Body of pancreas (tissue), 4 donors: ENCODE measurements at regions not wholly inside any gene's neighbourhood (a gene's known extent, or its start where the extent isn't known, plus 50 kb on each side); places are given as distances from the start of the nearest gene placed in this dataset.

Experiments
- POLR2A ChIP-seq, 3 donors: fragments of 450-650 bp; IDR thresholded peaks; one replicate each; pipeline ENCODE4 v1.6.1; 2016; ENCODE audit warnings: antibody characterized with exemption in 3 of 3, mild to moderate bottlenecking in 2 of 3
- TF ChIP-seq, protein P1 (sequence below), 7 experiments: fragments of 450-650 bp in 4 of 7; fragments of 200-600 bp in 3 of 7; sonication (generic) in 3 of 7; IDR thresholded peaks; one replicate each; pipeline ENCODE4 v1.5.1; 2016 to 2019; ENCODE audit warnings: antibody characterized with exemption in 7 of 7

DNA sequence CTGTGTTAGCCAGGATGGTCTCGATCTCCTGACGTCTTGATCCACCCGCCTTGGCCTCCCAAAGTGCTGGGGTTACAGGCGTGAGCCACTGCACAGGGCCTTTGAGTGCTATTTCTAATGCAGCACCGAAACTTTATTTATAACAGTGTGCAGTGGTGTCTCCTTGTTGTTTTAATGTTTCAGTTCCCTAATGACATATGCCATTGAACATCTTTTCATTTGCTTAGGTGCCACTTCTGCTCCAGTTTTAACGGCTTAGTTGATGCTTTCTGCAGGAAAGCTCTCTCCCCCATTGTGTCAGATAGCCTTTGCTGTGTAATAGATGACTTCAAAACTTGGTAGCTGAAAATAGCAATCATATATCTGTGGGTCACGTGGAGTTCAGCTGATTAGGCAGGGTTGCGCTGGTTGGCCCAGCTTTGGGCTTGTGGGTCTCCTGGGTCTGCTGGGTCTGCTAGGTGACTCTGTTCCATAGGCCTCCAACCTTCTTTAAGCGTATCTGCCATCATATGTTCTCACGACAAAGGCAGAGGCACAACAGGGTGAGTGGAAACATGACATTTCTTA, 76.4 kb upstream of the SHISA3 start:
- TF ChIP-seq, protein P1, sequence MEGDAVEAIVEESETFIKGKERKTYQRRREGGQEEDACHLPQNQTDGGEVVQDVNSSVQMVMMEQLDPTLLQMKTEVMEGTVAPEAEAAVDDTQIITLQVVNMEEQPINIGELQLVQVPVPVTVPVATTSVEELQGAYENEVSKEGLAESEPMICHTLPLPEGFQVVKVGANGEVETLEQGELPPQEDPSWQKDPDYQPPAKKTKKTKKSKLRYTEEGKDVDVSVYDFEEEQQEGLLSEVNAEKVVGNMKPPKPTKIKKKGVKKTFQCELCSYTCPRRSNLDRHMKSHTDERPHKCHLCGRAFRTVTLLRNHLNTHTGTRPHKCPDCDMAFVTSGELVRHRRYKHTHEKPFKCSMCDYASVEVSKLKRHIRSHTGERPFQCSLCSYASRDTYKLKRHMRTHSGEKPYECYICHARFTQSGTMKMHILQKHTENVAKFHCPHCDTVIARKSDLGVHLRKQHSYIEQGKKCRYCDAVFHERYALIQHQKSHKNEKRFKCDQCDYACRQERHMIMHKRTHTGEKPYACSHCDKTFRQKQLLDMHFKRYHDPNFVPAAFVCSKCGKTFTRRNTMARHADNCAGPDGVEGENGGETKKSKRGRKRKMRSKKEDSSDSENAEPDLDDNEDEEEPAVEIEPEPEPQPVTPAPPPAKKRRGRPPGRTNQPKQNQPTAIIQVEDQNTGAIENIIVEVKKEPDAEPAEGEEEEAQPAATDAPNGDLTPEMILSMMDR (IDR thresholded peaks at IDR 0.05): no peak
- no peak for TF ChIP-seq POLR2A (IDR thresholded peaks at IDR 0.05)
